Heart right ventricle (tissue), 16 donors: ENCODE measurements at regions not wholly inside any gene's neighbourhood (a gene's known extent, or its start where the extent isn't known, plus 50 kb on each side); places are given as distances from the start of the nearest gene placed in this dataset.

Experiments
- ATAC-seq, 8 donors: fragments of 200-7000 bp; cut with Tn5 transposase; one replicate each; pipeline ENCODE4 v1.9.1; 2020; ENCODE audit warnings: mild to moderate bottlenecking in 8 of 8, moderate library complexity in 8 of 8, moderate number of reproducible peaks in 1 of 8
- DNase-seq, 2 donors: peaks; one replicate each; pipeline ENCODE4 v3.0.0-alpha.2; 2020
- H3K27ac ChIP-seq, 10 donors: fragments of 200-600 bp; sonication (generic) in 2 of 10; one replicate each; pipeline versions ENCODE4 v1.5.0 to v1.8.0; 2020 to 2022; ENCODE audit warnings: mild to moderate bottlenecking in 3 of 10
- H3K27me3 ChIP-seq, 7 donors: fragments of 200-600 bp; one replicate each; pipeline ENCODE4 v1.8.0; 2021 to 2022; ENCODE audit warnings: mild to moderate bottlenecking in 2 of 7
- H3K36me3 ChIP-seq, 9 donors: fragments of 200-600 bp; sonication (generic) in 1 of 9; one replicate each; pipeline versions ENCODE4 v1.5.0 to v1.8.0; 2020 to 2022; ENCODE audit warnings: mild to moderate bottlenecking in 2 of 9
- H3K4me1 ChIP-seq, 9 donors: fragments of 200-600 bp; sonication (generic) in 1 of 9; one replicate each; pipeline versions ENCODE4 v1.5.0 to v1.8.0; 2020 to 2022; ENCODE audit warnings: mild to moderate bottlenecking in 4 of 9
- H3K4me3 ChIP-seq, 10 donors: fragments of 200-600 bp; sonication (generic) in 2 of 10; one replicate each; pipeline versions ENCODE4 v1.5.0 to v1.8.0; 2020 to 2022; ENCODE audit warnings: mild to moderate bottlenecking in 7 of 10, moderate library complexity in 2 of 10
- H3K9me3 ChIP-seq, 11 donors: fragments of 200-600 bp in 10 of 11; sonication (generic) in 2 of 11; one replicate each; pipeline versions ENCODE4 v1.5.0 to v1.8.0; 2013 to 2022; ENCODE audit warnings: mild to moderate bottlenecking in 2 of 11, control low read depth in 1 of 11, moderate library complexity in 1 of 11
- WGBS, 2 donors: extraction: QIAGEN DNeasy Blood & Tissue Kit; methylation state at CpG; one replicate each; pipeline ENCODE4 v1.1.7; 2013; ENCODE audit warnings: inconsistent platforms in 1 of 2; 5-methylcytosine and 5-hydroxymethylcytosine counted together
- intact Hi-C, 10 donors: fragments of 100-400 bp; cut with DNase I; formaldehyde crosslinking; loops; one replicate each; pipeline versions ENCODE4 v1.11.1 to v1.14.2; 2022
- TF ChIP-seq, protein P1 (sequence below), 9 donors: fragments of 200-600 bp; sonication (generic) in 2 of 9; IDR thresholded peaks; one replicate each; pipeline versions ENCODE4 v1.5.0 to v1.8.0; 2021 to 2022; ENCODE audit warnings: antibody characterized with exemption in 9 of 9, mild to moderate bottlenecking in 5 of 9, moderate library complexity in 1 of 9
- donor health status: Arrhythmogenic right ventricular cardiomyopathy.
- donor health status: ischemic (EF 13 %, LVEDD 7.1; RV severe dilation, severe dysfunction).
- donor health status: healthy with polysubstance abuse.
- donor health status: DM: no; HTN: yes; CAD: no.
- donor health status: DM: no; HTN: no; CAD: no.
- donor health status: ischemic (EF 25% LVEDD 6.9; RV normal size, moderate dysfunction).
- donor health status: ischemic (EF 25% LVEDD 5.7; RV mildly dilated, moderate dysfunction).
- donor health status: healthy.
- donor health status: DM: yes; HTN: yes; CAD: no.
- donor health status: Ischemic cardiomyopathy.
- donor health status: ischemic (EF 35%, LVEDD 5.7; RV mildly dilated, moderate dysfunction).
- donor health status: nonischemic (EF 11% LVEDD 7.7; RV severe dilation, severe dysfunction).
- donor health status: DM: yes; HTN: yes; CAD: no.
- donor health status: PGD.
- donor health status: ischemic (EF 29% LVEDD 5.4; RV normal size, mild dysfunction).
- donor health status: nonischemic (EF 23%, LVEDD 6.1; RV moderate dilation, normal function).

DNA sequence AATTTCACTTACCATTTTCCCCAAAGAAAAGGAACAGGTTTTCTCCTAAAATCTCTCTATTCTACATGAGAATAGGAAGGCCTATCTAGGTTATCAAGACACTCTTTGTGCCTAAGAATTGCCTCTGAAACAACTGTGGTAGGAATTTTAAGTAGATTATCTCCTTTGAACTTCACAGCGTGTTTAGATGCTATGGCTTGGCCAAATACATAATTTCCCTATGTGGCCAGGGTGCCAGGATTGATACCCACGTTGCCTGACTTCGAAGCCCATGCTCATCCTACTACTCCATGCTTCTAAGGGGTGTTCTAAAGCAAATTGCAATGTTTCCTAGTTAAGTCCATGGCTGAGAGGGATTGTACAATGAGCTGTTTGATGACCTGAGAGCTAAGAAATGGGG, 241.5 kb upstream of the FBXO33 start:
- intact Hi-C loops: no loop called here
- H3K4me3 ChIP-seq: no peak overlapping the region
- DNase-seq (no peak), ATAC-seq (no peak)
- WGBS, 2 donors: 45 to 47% methylated on average over 3 of the region's 3 CpGs
- H3K4me1 ChIP-seq: no peaks in the 10 kb centered on the region
- H3K9me3 ChIP-seq: no peaks in the 10 kb centered on the region
- TF ChIP-seq, protein P1, sequence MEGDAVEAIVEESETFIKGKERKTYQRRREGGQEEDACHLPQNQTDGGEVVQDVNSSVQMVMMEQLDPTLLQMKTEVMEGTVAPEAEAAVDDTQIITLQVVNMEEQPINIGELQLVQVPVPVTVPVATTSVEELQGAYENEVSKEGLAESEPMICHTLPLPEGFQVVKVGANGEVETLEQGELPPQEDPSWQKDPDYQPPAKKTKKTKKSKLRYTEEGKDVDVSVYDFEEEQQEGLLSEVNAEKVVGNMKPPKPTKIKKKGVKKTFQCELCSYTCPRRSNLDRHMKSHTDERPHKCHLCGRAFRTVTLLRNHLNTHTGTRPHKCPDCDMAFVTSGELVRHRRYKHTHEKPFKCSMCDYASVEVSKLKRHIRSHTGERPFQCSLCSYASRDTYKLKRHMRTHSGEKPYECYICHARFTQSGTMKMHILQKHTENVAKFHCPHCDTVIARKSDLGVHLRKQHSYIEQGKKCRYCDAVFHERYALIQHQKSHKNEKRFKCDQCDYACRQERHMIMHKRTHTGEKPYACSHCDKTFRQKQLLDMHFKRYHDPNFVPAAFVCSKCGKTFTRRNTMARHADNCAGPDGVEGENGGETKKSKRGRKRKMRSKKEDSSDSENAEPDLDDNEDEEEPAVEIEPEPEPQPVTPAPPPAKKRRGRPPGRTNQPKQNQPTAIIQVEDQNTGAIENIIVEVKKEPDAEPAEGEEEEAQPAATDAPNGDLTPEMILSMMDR (IDR thresholded peaks at IDR 0.05): no peak
- no peaks in the 10 kb centered on the region for H3K36me3 ChIP-seq
- H3K27me3 ChIP-seq: no peaks in the 10 kb centered on the region
- no peak overlapping the region for H3K27ac ChIP-seq

DNA sequence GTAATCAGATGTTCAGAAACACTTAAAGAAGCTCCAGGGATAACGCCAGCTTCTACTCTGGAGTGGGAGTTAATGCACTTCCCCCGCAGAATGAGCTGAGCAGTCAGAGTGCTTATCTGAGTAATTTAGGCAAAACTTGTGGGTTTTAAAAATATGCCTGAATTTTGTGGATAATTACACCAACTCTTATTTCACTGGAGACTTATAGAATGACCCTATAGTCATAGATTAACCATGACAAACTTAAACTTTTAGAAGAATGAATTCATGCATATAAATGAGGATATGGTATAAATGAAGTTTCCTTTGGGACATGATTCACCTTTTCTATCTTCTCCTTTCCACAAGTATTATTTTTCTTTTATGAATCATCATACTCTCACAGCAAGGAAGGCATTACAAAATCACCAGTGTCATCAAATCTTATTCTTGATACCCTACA, 241.1 kb upstream of the FBXO33 start:
- 68 to 71% methylated on average over 2 of the region's 2 CpGs for WGBS, 2 donors

DNA sequence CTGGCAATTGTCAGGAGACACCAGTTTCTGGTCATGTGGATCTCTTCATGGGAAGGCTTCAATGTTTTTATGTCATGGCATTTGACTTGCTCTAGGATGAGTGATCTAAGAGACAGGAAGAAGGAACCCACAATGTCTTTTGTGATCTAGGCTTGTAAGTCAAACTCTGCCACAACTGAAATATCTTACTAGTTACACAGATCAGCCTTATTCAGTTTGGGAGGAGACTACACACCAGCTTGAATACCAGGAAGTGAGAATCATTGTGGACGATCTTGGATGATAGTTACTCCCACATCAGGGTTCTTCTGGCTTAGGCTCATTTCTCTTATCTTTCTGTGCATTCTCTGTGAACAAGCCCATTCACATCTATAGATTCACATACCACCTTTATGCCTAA, 236.2 kb upstream of the FBXO33 start:
- Histone ChIP-seq H3K4me1 (no peaks in the 10 kb centered on the region), H3K9me3 (no peaks in the 10 kb centered on the region), H3K4me3 (no peak overlapping the region), H3K36me3 (no peaks in the 10 kb centered on the region), H3K27ac (no peak overlapping the region), H3K27me3 (no peaks in the 10 kb centered on the region)
- WGBS, 2 donors: 41 to 68% methylated on average over 1 of the region's 1 CpG
- no peak for DNase-seq
- TF ChIP-seq, protein P1 (IDR thresholded peaks at IDR 0.05): no peak
- ATAC-seq: no peak
- intact Hi-C loops: no loop called here

More for the DNA sequence above, 241.1 kb upstream of the FBXO33 start:
- no peak overlapping the region for H3K27ac ChIP-seq
- no peak for DNase-seq
- ATAC-seq: no peak
- TF ChIP-seq, protein P1 (IDR thresholded peaks at IDR 0.05): no peak
- H3K27me3 ChIP-seq: no peaks in the 10 kb centered on the region
- H3K9me3 ChIP-seq: no peaks in the 10 kb centered on the region
- no peak overlapping the region for H3K4me3 ChIP-seq
- no peaks in the 10 kb centered on the region for H3K36me3 ChIP-seq
- intact Hi-C loops: no loop called here
- no peaks in the 10 kb centered on the region for H3K4me1 ChIP-seq

DNA sequence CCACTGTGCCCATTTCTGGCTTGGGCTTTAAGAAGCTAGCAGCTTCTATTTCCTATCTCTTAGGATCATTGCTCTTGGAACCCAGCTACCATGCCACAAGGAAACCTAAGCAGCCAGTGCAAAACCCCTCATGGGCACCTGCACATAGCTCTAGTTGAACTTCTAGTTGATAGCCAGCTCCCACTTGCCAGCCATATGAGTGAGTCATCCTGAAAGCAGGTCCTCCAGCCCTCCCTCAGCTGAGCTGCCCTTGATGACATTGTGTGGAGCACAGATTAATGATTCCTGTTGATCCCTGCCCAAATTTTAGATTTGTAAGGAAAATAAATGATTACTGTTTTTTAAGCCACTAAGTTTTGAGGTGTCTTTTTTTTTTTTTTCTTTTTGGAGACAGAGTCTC, 234.2 kb upstream of the FBXO33 start:
- TF ChIP-seq, protein P1 (IDR thresholded peaks at IDR 0.05): no peak
- Histone ChIP-seq H3K9me3 (peaks cover 0 to 9% (median 0%) of the 10 kb centered on the region in 11 donors), H3K27ac (no peak overlapping the region), H3K4me3 (no peak overlapping the region), H3K4me1 (no peaks in the 10 kb centered on the region), H3K27me3 (no peaks in the 10 kb centered on the region), H3K36me3 (no peaks in the 10 kb centered on the region)
- no peak for DNase-seq
- intact Hi-C loops: no loop called here
- no peak for ATAC-seq

DNA sequence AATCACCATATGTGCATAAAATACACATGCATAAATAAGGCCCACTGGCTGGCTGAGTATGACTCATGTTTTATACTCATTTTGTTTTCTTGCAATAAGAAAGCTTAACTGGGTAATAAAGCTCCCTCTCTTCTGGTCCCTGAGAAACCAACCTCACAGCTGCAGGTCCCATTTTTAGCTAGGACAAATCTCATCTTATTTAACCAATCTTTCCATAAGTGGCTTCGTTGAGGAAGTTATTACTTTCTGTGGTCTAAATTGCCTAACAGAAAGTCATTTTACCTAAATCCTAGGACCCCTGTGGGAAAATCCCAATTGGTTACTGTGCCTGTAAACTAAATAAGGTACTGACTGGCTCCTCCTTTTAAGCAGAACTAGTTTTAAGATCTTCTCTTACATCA, 232.8 kb upstream of the FBXO33 start:
- Histone ChIP-seq H3K36me3 (no peaks in the 10 kb centered on the region), H3K9me3 (peaks cover 0 to 18% (median 0%) of the 10 kb centered on the region in 11 donors), H3K4me1 (no peaks in the 10 kb centered on the region), H3K4me3 (no peak overlapping the region), H3K27me3 (no peaks in the 10 kb centered on the region), H3K27ac (no peak overlapping the region)
- TF ChIP-seq, protein P1 (IDR thresholded peaks at IDR 0.05): no peak
- ATAC-seq (no peak), DNase-seq (no peak)
- intact Hi-C loops: no loop called here
- WGBS, 2 donors: 74 to 85% methylated on average over 1 of the region's 1 CpG
